SU-DHL-6 (cell line): ENCODE measurements at regions not wholly inside any gene's neighbourhood (a gene's known extent, or its start where the extent isn't known, plus 50 kb on each side); places are given as distances from the start of the nearest gene placed in this dataset.

Source experiments
- H2AFZ ChIP-seq: fragments of 200-600 bp; sonication (generic); 2 replicates; pipeline ENCODE4 v1.6.1; 2014; ENCODE audit warnings: low read depth, mild to moderate bottlenecking, moderate library complexity, mixed read lengths, antibody characterized with exemption, low read length; ENCODE audit not compliant: severe bottlenecking
- H3F3A ChIP-seq: fragments of 200-600 bp; shearing (Covaris generic); 2 replicates; pipeline ENCODE4 v1.6.0; 2016; ENCODE audit warnings: antibody characterized with exemption, mild to moderate bottlenecking; ENCODE audit not compliant: insufficient read depth
- H3K27ac ChIP-seq: fragments of 200-600 bp; sonication (generic); 2 replicates; pipeline ENCODE4 v1.5.1; 2016; ENCODE audit warnings: low read depth, mild to moderate bottlenecking, low read length, moderate library complexity, mixed read lengths
- H3K27me3 ChIP-seq: fragments of 200-600 bp; sonication (generic), shearing (Covaris generic); 2 replicates; pipeline ENCODE4 v1.6.0; 2014; ENCODE audit warnings: mild to moderate bottlenecking, low read length
- H3K36me3 ChIP-seq: fragments of 200-600 bp; sonication (generic); 2 replicates; pipeline ENCODE4 v1.6.1; 2014; ENCODE audit warnings: mild to moderate bottlenecking, low read length, mixed read lengths
- H3K4me2 ChIP-seq: fragments of 300-600, 200-600 bp; shearing (Covaris generic), sonication (generic); 2 replicates; pipeline ENCODE4 v1.6.0; 2014; ENCODE audit warnings: low read length, low read depth, mild to moderate bottlenecking; ENCODE audit not compliant: poor library complexity, severe bottlenecking
- H3K4me3 ChIP-seq: fragments of 200-600 bp; sonication (generic); 2 replicates; pipeline ENCODE4 v1.5.1; 2014; ENCODE audit warnings: antibody characterized with exemption, low read length, mild to moderate bottlenecking, mixed read lengths; ENCODE audit not compliant: insufficient read depth, poor library complexity, severe bottlenecking
- H3K79me2 ChIP-seq: fragments of 200-600 bp; sonication (generic); 2 replicates; pipeline ENCODE4 v1.6.1; 2014; ENCODE audit warnings: mild to moderate bottlenecking, low read length, moderate library complexity; ENCODE audit not compliant: insufficient read depth
- H3K9ac ChIP-seq: fragments of 200-600 bp; sonication (generic); 2 replicates; pipeline ENCODE4 v1.7.0; 2014; ENCODE audit warnings: mild to moderate bottlenecking, low read length
- H3K9me2 ChIP-seq: fragments of 200-600 bp; sonication (generic); replicated peaks from 2 replicates; pipeline ENCODE4 v1.6.1; 2014; ENCODE audit warnings: low read length; ENCODE audit not compliant: insufficient read depth
- H3K9me3 ChIP-seq: fragments of 200-600 bp; sonication (generic); 2 replicates; pipeline ENCODE4 v1.6.1; 2014; ENCODE audit warnings: low read length, mixed read lengths; ENCODE audit not compliant: insufficient read depth
- H4K20me1 ChIP-seq: fragments of 200-600 bp; sonication (generic); 2 replicates; pipeline ENCODE4 v1.6.1; 2014; ENCODE audit warnings: low read depth, mild to moderate bottlenecking, antibody characterized with exemption, low read length, moderate library complexity, mixed read lengths
- CTCF ChIP-seq: fragments of 200-600 bp; sonication (generic); IDR thresholded peaks from one replicate; pipeline ENCODE4 v1.5.1; 2017; ENCODE audit warnings: antibody characterized with exemption, mild to moderate bottlenecking, low read length, moderate library complexity; ENCODE audit not compliant: insufficient read depth, poor library complexity, severe bottlenecking
- EZH2phosphoT487 ChIP-seq: fragments of 200-600 bp; sonication (generic), shearing (Covaris generic); conservative IDR thresholded peaks from 2 replicates; pipeline ENCODE4 v1.6.1; 2018; ENCODE audit warnings: mild to moderate bottlenecking, antibody characterized with exemption, low read length, moderate library complexity, mixed read lengths

DNA sequence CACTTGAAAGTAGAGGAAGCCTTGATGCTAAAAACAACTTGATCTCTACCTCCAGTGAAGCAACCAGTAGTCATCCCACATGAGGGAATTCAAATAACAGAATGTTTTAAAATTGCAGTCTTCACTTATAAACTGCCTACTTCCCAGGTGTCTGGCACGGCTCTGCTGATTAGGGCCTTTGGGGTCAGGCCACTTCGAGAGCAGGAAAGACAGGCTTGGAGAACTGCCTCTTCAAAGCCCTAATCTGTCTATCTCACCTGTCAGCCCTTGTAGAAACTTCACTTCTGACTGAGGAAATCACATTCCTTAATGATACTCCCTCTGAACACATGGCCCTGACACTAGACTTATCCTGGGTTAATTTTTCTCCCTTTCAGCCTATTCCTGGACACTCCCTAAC is 458.6 kb downstream of the TENT5A start:
- no peak overlapping the region for H2AFZ ChIP-seq
- H3F3A ChIP-seq, result no peaks in the 10 kb centered on the region
- H3K9ac ChIP-seq, result no peak overlapping the region
- TF ChIP-seq EZH2phosphoT487 (no peak), CTCF (no peak)
- no peaks in the 10 kb centered on the region for H3K36me3 ChIP-seq
- no peaks in the 10 kb centered on the region for H3K9me3 ChIP-seq
- H3K79me2 ChIP-seq, result no peaks in the 10 kb centered on the region
- H3K27me3 ChIP-seq, result no peaks in the 10 kb centered on the region
- H3K4me2 ChIP-seq, result no peak overlapping the region
- H3K9me2 ChIP-seq, result no peaks in the 10 kb centered on the region
- no peaks in the 10 kb centered on the region for H4K20me1 ChIP-seq
- H3K4me3 ChIP-seq, result no peak overlapping the region
- H3K27ac ChIP-seq, result no peak overlapping the region

- H3K9me2 ChIP-seq, result no peaks in the 10 kb centered on the region
Measured at GRCh38 chr6:81289229-81289628, 463.3 kb downstream of the TENT5A start.

GRCh38 chr6:81265106-81265505 is 487.4 kb downstream of the TENT5A start:
- Histone ChIP-seq H3K36me3 (no peaks in the 10 kb centered on the region), H3K9me2 (no peaks in the 10 kb centered on the region), H3K79me2 (no peaks in the 10 kb centered on the region), H3K9me3 (no peaks in the 10 kb centered on the region), H3K27me3 (no peaks in the 10 kb centered on the region), H3F3A (no peaks in the 10 kb centered on the region), H3K4me2 (no peak overlapping the region), H3K27ac (no peak overlapping the region), H3K4me3 (no peak overlapping the region), H4K20me1 (no peaks in the 10 kb centered on the region), H3K9ac (no peak overlapping the region), H2AFZ (no peak overlapping the region)
- no peak for TF ChIP-seq CTCF
- no peak for TF ChIP-seq EZH2phosphoT487

More at GRCh38 chr6:81289229-81289628, 463.3 kb downstream of the TENT5A start:
- Histone ChIP-seq H3K27ac (no peak overlapping the region), H3K9ac (no peak overlapping the region), H4K20me1 (no peaks in the 10 kb centered on the region), H3K9me3 (no peaks in the 10 kb centered on the region), H3K4me2 (no peak overlapping the region), H3F3A (no peaks in the 10 kb centered on the region), H3K36me3 (no peaks in the 10 kb centered on the region), H3K79me2 (no peaks in the 10 kb centered on the region), H2AFZ (no peak overlapping the region), H3K27me3 (no peaks in the 10 kb centered on the region), H3K4me3 (no peak overlapping the region)
- TF ChIP-seq CTCF (no peak), EZH2phosphoT487 (no peak)
